Stimulated activated CD8-positive, alpha-beta memory T cell treated with anti-CD3 and anti-CD28 coated beads, Interleukin-4, amount 100 ng/mL, for 48 hours (primary cell): ENCODE measurements at regions not wholly inside any gene's neighbourhood (a gene's known extent, or its start where the extent isn't known, plus 50 kb on each side); places are given as distances from the start of the nearest gene placed in this dataset.

Experiments used
- DNase-seq: peaks from one replicate; pipeline ENCODE4 v3.0.0-alpha.2; 2020

DNA sequence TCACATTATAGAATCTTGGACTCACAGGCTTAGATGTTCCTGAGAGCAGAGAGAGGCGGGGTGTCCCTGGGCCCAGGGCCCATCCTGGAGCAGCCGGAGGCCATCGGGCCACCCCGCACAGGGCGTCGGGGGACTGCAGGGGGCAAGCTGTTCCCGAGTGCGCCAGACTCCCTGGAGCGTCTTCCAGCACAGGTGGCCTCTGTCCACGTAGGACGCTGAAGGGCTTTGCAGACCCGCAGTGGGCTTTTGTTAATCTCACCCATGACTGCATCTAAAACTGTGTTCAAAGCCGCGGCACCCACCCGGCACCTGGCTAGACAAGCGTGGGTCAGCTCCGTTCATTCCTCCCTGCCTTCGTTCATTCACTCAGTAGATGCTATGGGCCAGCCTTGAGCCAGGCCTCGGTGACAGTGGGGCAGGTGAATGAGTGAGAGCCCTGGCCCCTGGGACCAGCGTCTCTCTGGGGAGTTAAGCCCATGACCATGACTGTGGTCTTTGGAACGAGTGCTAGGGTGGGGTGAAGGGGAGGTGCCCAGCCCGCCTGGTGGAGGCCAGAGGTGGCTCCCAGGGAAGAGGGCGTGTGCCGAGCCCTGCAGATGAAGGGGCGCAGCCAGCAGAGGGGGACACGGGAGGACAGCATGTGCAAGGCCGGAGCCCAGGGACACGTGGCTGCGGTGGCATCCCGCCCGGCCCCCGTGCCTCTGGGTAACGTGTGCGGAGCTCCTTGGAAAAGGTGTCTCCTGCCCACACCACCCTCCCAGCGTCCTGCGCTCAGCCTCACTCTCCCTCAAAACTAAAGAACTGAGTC, 98.3 kb downstream of the HMX1 start:
- no peak for DNase-seq

DNA sequence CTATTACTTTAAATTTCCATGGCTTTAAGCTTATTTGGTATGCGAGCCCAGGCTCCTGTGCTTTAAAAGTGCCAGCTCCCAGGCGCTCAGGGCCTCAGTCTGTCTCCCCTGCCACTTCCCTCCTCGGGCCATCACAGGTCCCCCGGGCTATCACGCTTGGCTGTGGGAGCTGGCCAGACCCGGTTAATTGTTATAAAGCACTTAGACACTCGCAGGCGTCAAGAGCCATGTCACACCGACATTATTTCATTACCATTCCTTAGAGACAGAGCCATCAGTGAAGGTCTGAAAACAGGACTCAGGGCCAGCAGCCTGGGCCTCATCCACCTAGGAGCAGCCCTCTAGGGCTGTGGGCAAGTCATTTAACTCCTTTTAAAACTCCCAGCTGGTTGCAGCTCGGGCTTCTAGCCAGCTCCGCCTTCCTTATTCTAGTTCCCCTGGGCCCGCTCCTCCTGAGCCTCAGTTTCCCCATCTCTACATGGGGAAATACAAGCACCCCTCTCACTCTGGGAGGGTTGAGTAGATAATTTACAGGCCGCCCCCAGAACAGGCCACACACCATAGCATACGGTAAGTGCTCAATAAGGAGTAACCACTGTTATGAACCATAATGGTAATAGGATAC, 99.0 kb downstream of the HMX1 start:
- no peak for DNase-seq

DNA sequence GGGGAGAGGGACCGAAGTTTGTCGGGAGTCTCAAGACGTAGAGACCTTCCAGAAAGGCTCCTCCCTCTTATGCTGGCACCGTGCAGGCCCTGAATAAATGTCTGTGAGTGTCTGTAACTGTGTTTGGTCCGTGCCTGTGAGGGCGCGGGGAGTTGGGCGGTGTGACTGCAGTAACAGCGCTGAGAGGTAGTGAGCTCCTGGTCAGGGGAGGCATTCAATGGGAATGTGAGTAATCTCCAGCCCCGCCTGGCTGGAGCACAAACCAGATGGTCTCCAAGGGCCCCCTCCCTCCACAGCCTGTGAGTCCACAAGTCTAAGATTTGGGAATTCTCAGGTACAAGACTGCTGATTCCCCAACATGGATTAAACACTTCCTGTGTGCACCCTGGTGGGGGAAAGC, 100.0 kb downstream of the HMX1 start:
- DNase-seq = no peak

DNA sequence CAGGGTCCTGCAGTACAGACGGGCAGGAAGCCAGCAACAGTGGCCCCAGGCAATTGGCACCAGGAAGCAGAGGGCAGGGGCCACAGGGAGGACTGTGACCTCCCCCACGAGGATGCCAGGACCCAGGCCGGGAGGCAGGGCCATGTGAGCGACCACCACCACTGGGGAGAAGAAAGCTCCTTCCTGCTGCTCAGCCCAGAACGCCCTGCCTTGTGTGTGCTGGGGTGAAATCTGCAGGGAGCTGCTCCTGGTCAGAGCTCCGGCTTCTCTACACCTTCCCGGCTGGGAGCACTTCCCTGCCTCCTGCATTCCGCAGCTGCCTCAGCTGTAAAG, 100.4 kb downstream of the HMX1 start:
- no peak for DNase-seq

DNA sequence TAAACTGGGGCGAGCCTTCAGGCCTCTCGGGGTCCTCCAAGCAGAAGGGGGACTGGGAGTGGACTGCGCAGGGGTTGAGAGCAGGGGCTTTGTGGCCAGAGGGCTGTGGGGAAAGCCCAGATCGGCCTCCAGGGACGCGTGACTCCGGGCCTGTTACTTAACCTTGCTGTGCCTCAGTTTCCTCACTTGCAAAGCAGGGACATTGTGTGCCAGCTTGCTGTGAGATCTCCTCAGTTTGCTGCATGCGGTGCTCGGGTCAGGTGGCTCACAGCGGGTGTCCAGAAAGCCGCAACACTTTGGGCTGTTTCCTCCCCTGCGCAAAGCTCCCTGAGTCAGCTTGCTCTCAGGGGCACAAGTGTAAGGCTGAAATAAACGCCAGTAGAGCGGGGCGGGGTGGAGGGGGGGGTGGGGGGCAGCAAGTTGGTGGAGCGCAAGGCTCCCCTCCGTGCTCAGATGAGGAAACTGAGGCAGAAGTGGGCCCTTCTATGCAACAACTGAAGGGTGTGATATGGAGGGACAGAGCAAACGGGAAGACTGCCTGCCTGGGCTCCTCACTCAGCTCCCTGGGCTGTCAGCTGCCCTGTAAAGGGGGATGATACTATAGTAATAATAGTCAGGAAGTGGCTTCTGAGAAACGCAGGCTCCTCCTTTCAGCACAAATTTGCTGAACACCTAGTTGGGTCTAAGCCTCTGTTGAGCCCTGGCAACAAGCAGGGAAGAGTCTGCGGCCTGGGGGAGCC, 101.0 kb downstream of the HMX1 start:
- no peak for DNase-seq

DNA sequence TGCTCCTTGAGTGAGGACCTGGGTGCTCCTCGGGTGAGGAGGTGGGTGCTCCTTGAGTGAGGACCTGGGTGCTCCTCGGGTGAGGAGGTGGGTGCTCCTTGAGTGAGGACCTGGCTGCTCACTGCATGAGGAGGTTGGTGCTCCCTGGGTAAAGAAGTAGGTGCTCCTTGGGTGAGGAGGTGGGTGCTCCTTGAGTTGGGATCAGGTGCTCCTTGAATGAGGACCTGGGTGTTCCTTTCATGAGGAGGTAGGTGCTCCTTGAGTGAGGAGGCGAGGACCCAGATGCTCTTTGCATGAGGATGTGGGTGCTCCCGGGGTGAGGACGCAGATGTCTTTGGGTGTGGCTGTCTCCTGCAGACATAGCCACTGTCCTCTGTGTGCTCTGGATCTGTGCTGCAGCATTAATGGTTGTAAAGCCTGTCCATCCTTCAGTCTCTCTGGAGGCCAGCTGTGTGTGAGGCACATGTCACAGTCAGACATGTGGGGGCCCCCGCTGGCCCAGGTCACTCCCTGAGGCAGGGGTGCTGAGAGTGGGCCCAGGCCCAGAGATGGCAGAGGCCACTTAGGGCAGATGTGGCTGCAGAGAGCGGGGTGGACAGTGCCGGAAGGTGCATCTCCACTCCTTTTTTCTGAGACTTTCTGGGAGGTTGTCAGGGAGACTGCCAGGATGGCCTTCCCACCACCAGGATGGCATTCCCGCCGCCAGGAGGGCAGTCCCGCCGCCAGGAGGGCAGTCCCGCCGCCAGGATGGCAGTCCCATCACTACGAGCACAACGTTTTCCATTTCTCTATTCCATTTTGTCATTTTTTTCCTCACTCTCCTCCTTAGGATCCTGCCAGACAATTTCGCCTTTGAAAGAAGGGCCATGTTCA, 101.8 kb downstream of the HMX1 start:
- no peak for DNase-seq

DNA sequence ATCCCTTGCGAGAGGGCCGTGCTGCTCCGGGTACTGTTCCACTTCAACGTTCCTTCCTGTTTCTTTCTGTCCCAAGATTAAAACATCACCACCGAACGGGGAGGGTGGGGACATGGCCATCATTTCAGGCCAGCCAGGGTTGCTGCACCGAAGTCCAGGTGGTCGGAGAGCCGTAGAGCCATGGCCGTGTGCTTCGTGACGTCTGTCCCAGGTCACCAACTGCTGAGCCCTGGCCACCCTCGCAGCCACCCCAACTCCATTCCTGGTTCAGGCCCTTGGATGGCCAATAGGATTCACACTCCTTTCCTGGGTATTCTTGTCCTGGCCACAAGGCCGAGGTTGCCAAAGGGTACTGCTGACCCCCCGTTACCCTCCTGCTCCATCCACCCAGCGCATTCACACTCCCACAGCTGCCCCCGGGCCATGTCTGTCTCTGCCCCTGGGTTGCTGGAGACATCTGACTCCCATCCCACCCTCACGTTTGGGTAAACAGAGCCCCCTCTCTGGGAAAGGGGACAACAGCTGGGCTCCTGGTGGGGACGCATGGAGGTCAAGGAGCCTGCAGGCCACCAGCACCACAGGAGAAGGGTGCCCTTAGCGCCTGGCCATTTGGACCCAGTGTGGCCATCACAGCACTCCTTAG, 103.2 kb downstream of the HMX1 start:
- DNase-seq = no peak

DNA sequence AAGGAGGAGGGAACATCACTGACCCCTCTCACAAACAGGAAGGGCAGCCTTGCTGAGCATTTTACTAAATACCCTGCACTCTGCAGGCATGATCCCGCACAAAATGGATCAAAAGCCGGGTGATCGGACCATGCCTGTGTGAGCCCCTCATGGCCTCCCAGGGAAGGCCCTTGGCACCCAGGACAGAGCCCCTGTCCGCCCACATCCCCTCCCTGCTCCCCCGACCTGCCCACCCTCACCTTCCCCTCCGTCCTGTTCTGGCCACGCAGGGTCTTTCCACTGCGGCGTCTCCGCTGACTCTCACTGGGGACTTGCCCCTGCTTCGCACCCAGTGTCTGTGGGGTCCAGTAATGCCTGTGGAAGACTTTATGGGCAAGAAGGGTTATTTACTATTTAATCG, 105.0 kb downstream of the HMX1 start:
- DNase-seq = no peak

DNA sequence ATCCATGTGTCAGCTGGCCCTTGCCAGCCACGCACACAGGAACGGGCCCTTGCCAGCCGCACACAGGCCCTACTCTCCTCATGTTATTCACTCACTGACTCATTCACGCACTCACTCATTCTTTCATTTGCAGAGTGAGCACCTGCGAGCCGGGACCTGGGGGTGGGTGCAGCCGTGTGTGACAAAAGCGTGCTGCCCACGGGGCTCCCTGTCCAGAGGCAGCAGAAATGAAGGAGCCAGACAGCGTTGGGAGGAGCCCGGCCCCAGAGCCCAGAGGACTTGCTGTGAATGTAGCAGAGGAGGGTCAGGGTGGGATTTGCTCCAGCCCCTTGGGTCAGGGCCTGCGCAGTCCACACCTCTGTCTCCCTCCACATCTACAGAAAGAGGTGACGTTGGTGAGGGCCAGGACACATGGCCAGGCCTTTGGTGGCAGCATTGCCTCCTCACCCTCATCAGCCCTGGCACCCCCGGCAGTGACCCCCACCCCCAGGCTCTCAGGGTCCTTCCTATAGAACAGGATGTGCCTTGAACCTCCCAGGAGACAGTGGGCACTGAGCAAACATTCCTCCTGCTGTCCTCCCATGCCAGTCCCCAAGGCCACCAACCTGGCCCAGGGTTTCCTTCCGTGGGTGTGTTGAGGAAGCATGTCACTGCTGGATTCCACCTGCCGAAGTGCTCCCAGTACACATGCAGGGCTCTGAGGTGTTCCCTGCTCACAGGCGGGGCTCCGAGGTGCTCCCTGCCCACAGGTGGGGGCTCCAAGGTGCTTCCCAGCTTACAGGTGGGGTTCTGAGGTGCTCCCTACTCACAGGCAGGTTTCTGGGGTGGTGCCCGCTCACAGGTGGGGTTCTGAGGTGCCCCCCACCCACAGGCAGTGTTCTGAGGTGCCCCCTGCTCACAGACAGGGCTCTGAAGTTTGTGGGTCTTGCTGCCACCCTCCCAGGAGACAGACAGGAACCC, 105.7 kb downstream of the HMX1 start:
- DNase-seq = no peak

DNA sequence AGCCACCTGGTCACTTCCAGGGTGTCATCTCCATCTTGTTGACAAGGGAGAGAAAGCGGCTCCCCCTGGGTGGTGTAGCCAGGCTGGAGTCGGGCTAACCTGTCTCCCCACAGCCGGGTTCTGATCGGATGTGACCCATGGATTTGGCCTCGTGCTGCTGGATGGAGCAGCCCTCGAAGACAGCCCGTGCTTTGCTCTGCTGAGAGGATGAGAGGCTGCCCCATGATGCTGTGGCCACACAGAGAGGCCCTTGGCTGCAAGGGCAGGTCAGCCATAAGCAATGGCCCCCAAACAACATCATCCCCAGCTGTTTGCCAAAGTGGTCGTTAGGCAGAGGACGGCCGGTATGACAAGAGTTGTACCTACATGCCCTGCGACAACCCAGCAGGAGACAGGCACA, 106.6 kb downstream of the HMX1 start:
- no peak for DNase-seq

DNA sequence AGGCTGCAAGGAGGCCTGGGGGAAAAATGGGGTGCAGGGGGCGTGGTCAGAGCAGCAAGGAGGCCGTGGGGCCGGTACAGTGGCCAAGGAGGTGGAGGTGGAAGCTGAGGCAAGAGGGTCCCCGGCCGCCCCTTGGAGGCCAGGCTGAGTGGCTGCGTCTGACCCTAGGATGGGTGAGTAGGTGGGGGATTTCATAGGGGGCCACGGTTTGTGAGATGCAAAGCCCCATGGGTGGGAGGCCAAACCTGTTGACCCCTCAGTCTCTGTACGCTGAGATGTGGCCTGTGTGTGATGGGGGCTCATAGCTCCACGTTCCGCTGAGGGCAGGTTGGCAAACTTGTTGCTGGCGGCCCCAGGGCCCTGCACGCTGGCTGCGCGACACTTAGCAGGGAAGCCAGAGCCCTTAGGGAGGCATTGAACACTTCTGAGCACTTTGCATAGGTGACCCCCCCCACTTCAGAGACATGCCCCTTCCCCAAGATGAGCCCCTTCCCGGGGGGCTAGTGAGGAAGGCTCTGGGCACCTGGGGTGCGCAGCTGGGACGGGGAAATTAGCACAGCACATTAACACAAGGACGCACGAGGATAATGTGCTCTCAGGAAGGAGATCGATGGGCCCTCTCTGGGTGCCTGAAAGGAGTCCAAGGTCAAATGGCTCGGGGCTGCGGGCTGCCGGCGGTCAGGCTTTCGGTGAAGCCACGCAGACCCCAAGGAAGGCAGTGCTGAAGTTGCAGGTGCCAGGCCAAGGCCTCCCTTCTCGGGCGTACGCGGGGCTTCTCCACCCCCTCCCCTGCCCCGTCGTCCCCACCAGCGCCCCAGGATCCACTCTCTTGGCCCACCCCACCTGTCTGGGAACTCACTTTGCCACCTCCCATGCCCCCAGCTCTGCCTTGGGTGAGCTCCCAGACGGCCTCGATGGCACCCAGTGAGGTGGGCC, 107.4 kb downstream of the HMX1 start:
- DNase-seq = no peak

DNA sequence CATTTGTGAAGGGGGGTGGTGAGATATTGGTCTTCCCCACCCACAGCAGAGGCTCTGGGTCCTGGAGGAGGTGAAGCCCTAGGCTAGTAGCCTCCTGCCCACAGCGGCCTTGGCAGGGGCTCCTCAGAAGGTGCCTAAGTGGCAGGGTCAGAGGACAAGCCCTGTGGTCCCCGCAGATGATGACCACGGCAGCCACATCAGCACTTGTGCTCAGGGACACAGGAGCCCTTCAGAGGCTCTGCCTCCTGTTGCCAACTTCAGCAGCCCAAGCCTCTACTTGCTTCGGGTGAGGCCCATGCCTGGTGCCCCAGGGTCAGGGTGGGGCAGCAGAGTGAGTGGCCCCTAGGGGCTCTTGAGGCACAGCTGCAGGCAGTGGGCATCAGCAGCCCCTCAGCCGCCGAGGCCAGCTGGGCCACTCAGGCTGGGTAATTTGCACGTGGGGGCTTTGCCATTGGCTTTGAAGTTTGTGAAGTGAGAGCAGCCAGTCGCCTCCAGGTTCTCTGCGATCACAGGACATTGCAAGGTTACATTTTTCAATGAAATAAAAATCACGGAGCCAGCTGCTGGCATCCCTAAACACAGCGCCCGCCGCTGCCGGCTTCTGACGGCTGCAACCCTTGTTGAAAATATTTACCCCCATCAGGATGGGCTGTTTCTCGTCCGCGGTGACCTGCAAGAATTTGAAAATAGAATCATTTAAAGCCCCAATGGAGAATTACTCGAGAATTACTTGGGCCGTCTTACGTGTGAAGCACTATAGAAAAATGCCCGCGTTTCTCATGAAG, 108.5 kb downstream of the HMX1 start:
- no peak for DNase-seq

DNA sequence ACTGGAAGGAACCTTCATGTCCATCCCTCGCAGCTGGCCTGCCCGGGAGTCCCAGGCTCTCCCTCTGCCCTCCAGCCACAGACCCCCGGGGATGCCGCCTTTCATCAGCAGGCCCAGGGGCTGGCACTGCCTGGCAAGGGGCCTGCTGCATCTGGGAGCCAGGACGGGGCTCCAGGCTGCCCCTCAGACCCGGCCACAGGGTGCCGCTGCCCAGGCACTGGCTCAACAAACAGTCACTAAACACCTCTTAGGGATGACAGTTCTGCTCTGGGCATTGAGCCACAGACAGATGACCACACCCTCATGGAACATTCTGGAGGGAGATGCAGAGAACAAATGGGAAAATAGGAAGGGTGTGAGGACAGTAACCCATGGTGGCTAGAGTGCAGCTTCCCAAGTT, 109.3 kb downstream of the HMX1 start:
- DNase-seq = no peak

DNA sequence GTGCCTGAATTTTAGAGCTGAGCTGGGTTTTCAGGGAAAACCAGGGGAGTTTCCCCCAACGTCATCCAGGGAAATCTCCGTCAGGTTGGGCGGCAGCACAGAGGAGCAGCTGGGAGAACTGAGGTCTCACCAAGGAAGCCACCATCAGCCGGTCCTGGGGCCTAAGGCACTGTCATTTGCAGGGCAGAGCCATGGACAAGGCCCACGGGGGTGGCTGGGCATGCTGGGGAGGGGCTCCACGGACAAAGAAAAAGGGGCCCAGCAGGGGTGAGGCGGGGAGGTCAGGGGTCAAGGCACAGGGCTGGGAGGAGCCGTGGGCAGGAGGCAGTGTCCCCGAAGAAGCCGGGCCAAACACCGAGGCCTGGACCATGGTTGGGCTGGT, 109.8 kb downstream of the HMX1 start:
- DNase-seq = no peak

DNA sequence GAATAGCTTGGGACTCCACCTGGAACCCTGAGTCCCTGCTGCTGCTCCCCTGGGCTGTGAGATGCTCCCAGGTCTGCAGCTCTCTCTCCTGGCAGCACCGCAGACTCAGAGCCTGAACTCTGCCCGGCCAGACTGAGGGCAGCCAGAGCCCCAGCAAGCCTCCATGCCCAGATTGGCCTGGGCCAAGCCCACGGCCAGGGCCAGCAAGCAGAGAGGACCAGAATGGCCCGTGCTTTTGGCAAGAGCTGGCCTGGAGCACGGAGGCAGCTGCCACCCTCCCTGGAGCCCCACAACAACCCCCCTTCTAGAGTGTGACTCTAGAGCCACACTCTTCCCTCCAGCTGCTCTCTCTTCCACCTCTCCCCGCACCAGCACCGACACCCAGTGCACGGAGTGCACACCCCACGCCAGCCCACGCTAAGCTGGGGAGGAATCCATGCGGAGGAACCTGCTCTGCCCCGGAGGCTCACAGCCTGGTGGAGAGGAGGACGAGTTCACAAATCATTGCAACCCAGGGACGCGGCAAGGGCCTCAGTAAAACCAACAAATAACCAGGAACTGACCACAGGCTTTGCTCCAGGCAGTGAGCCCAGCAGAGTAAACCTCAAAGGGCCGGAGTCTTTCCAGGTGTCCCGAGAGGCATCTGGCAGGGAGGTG, 110.3 kb downstream of the HMX1 start:
- no peak for DNase-seq

DNA sequence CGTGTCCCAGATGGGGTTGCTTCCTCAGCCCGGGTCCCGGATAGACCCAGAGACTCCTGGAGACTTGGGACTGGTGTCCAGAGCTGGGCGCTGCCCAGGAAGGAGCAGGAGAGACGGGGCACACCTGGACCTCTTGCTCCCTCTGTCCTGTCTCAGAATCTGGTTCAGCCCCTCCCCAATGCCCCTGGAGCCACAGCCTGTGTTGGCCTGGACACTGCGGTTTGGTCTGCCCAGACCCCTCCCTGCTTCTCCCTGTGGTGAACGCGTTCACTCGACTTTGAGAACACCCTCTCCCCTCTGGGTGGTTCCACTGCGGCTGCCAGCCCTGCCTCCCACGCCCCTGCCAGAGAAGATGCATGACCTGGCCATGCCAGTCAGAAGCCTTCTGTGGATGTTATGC, 111.1 kb downstream of the HMX1 start:
- DNase-seq = no peak

DNA sequence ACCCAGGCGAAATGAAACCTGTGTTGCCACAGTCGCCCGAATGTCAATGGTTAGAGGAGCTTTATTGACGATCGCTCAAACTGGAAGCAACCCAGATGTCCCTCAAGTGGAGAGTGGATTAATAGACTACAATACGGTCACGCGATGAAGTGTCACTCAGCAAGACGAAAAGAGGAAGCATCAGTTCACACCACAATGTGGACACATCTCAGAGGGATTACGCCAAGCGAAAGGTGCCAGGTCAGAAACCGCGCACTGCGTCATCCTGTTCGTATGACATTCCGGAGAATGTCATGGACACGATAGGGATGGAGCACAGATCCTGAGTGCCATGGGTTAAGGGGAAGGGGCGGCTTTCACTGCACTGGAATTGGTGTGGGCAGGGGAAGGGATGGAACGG, 111.7 kb downstream of the HMX1 start:
- DNase-seq = no peak

DNA sequence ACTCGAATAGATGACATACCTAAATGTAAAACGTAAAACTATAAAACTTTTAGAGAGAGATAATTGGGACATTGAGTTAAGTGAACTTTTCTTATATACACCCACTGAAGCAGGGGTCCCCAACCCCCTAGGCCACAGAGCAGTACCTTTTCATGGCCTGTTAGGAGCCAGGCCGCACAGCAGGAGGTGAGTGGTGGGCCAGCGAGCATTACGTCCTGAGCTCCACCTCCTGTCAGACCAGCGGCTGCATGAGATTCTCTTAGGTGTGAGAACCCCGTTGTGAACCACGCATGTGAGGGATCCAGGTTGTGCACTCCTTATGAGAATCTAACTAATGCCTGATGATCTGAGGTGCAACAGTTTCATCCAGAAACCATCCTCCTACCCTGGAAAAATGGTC, 114.8 kb downstream of the HMX1 start:
- DNase-seq = no peak
